CD14-positive monocyte (primary cell): ENCODE measurements at regions not wholly inside any gene's neighbourhood (a gene's known extent, or its start where the extent isn't known, plus 50 kb on each side); places are given as distances from the start of the nearest gene placed in this dataset.

Experiments used
- DNase-seq, 3 donors: peaks; one replicate each; pipeline ENCODE4 v3.0.0-alpha.2; 2011 to 2022
- H2AFZ ChIP-seq: 2 replicates; pipeline ENCODE4 v1.6.0; 2012; ENCODE audit warnings: mild to moderate bottlenecking, low read depth, low read length, inconsistent platforms; ENCODE audit not compliant: insufficient read depth, poor library complexity, severe bottlenecking
- H3K27ac ChIP-seq, 2 donors: 1 replicate in 1 of 2; 2 replicates in 1 of 2; pipeline ENCODE4 v1.5.1; 2012 to 2013; ENCODE audit warnings: low read length in 2 of 2, control low read depth in 1 of 2, inconsistent platforms in 1 of 2, low read depth in 1 of 2, mild to moderate bottlenecking in 1 of 2
- H3K27me3 ChIP-seq, 2 donors: one replicate each; pipeline versions ENCODE4 v1.6.0 to v1.6.1; 2011 to 2013; ENCODE audit warnings: low read length in 2 of 2; ENCODE audit not compliant: control insufficient read depth in 2 of 2, insufficient read depth in 2 of 2
- H3K36me3 ChIP-seq, 2 donors: replicated peaks in 1 of 2; 1 replicate in 1 of 2; 2 replicates in 1 of 2; pipeline versions ENCODE4 v1.5.1 to v1.6.1; 2012 to 2013; ENCODE audit warnings: low read length in 2 of 2, control low read depth in 1 of 2, inconsistent platforms in 1 of 2, mild to moderate bottlenecking in 1 of 2; ENCODE audit not compliant: insufficient read depth in 2 of 2, control insufficient read depth in 1 of 2
- H3K4me1 ChIP-seq, 2 donors: 1 replicate in 1 of 2; 2 replicates in 1 of 2; pipeline versions ENCODE4 v1.5.1 to v1.6.1; 2012 to 2013; ENCODE audit warnings: low read length in 2 of 2, control low read depth in 1 of 2, inconsistent platforms in 1 of 2, mild to moderate bottlenecking in 1 of 2, moderate library complexity in 1 of 2; ENCODE audit not compliant: insufficient read depth in 2 of 2, control insufficient read depth in 1 of 2
- H3K4me2 ChIP-seq: replicated peaks from 2 replicates; pipeline ENCODE3; 2012; ENCODE audit warnings: low read length, moderate library complexity, mild to moderate bottlenecking; ENCODE audit not compliant: poor library complexity, severe bottlenecking; ENCODE audit errors: extremely low read depth
- H3K4me3 ChIP-seq, 3 experiments: fragments of 200-600 bp in 1 of 3; sonication (generic) in 1 of 3; replicated peaks in 1 of 3; 1 replicate in 2 of 3; 2 replicates in 1 of 3; pipeline ENCODE4 v1.5.1; 2011 to 2013; ENCODE audit warnings: low read length in 3 of 3, mild to moderate bottlenecking in 3 of 3, control low read depth in 2 of 3, low read depth in 2 of 3, inconsistent platforms in 1 of 3, moderate library complexity in 1 of 3
- H3K79me2 ChIP-seq: 2 replicates; pipeline ENCODE4 v1.6.0; 2012; ENCODE audit warnings: mild to moderate bottlenecking, control low read depth, inconsistent platforms, low read length, moderate library complexity; ENCODE audit not compliant: insufficient read depth
- H3K9ac ChIP-seq: 2 replicates; pipeline ENCODE4 v1.6.0; 2017; ENCODE audit warnings: low read length, mild to moderate bottlenecking; ENCODE audit not compliant: insufficient read depth, poor library complexity, severe bottlenecking
- H3K9me3 ChIP-seq, 2 donors: replicated peaks in 1 of 2; 1 replicate in 1 of 2; 2 replicates in 1 of 2; pipeline versions ENCODE4 v1.5.1 to v1.6.1; 2012 to 2013; ENCODE audit warnings: low read length in 2 of 2, control low read depth in 1 of 2; ENCODE audit not compliant: control insufficient read depth in 1 of 2, insufficient read depth in 1 of 2
- H4K20me1 ChIP-seq: 2 replicates; pipeline ENCODE4 v1.6.0; 2012; ENCODE audit warnings: mild to moderate bottlenecking, low read length, control low read depth, moderate library complexity; ENCODE audit not compliant: insufficient read depth
- H3K27ac Mint-ChIP-seq, 7 donors: one replicate each; pipeline ENCODE4 v1.8.0; 2020; ENCODE audit warnings: mild to moderate bottlenecking in 7 of 7, mixed read lengths in 7 of 7, moderate library complexity in 6 of 7, inconsistent platforms in 2 of 7
- H3K27me3 Mint-ChIP-seq, 3 donors: one replicate each; pipeline ENCODE4 v1.8.0; 2021 to 2022; ENCODE audit warnings: low read depth in 3 of 3, mild to moderate bottlenecking in 3 of 3, mixed read lengths in 3 of 3, moderate library complexity in 3 of 3, inconsistent platforms in 1 of 3
- H3K36me3 Mint-ChIP-seq, 2 donors: one replicate each; pipeline ENCODE4 v1.8.0; 2020; ENCODE audit warnings: mixed read lengths in 2 of 2, inconsistent platforms in 1 of 2, mild to moderate bottlenecking in 1 of 2
- H3K4me1 Mint-ChIP-seq: one replicate; pipeline ENCODE4 v1.8.0; 2020; ENCODE audit warnings: mild to moderate bottlenecking, mixed read lengths
- H3K4me3 Mint-ChIP-seq, 2 donors: one replicate each; pipeline ENCODE4 v1.8.0; 2020; ENCODE audit warnings: mild to moderate bottlenecking in 2 of 2, mixed read lengths in 2 of 2, moderate library complexity in 1 of 2
- H3K9me3 Mint-ChIP-seq, 7 donors: one replicate each; pipeline ENCODE4 v1.8.0; 2020 to 2022; ENCODE audit warnings: mixed read lengths in 7 of 7, mild to moderate bottlenecking in 6 of 7, moderate library complexity in 6 of 7, inconsistent platforms in 2 of 7
- CTCF ChIP-seq: fragments of 200-600 bp; IDR thresholded peaks from one replicate; pipeline ENCODE4 v1.8.0; 2022; ENCODE audit warnings: antibody characterized with exemption, mild to moderate bottlenecking
- WGBS: methylation state at CpG from one replicate; pipeline ENCODE4 v1.1.5; 2013; ENCODE audit warnings: missing lambda C conversion rate; ENCODE audit not compliant: insufficient coverage; 5-methylcytosine and 5-hydroxymethylcytosine counted together
- intact Hi-C, 2 donors: fragments of 100-400 bp; cut with micrococcal nuclease; formaldehyde crosslinking; loops; one replicate each; pipeline versions ENCODE4 v1.15.0 to v1.15.1; 2023

DNA sequence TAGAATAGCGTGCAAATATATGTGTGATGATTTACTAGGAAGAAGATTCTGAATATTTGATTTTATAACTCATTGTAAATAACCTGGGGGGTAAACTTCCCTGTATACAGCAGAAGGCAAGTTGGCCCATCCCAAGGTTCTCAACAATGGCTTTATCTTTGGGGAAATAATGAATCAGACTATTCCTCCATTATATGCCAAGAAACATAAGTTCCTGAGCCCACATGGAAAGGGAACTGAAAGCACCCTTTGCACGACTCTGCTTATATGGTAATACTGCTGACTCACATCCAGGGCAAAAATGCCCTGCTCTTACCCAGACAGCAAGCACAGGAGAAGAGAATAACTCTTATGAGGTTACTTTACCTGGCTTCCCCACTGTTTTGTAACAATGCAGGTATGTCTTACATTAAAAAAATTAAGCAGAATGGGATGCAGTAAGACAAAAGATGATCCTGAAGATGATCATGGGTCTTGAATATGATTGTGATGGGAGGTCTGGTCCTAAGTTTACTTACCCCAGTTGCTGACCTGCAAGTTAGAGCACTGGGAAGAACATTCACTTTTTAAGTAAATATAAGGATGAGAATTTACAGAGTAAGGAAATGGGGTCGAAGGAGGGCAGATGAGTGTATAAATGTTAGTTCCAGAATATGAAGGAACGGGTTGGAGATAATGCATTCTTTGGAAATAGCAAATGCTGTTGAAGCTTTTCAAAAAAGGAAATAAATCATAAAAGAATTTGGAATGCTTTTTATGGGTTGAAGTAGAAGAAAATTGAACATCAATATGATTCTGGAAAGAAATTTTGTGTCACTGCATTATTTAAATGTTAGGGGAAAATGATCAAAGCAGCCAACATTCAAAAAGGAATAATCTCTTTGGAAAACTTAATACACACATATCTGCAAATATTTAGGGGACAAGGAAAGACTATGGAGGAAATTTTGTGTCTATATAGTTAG lies 428.4 kb upstream of the MPDZ start:
- H3K79me2 ChIP-seq, result no peaks in the 10 kb centered on the region
- WGBS, result 93% methylated on average over 2 of the region's 4 CpGs
- no peak for DNase-seq
- no peaks in the 10 kb centered on the region for H3K27me3 ChIP-seq
- peaks cover 0 to 2% (median 0%) of the 10 kb centered on the region in 3 donors for H3K27me3 Mint-ChIP-seq
- H3K9me3 Mint-ChIP-seq, result peaks cover 0 to 7% (median 4%) of the 10 kb centered on the region in 7 donors
- H3K4me1 ChIP-seq, result no peaks in the 10 kb centered on the region
- intact Hi-C loops, result no loop called here
- H3K4me2 ChIP-seq, result no peak overlapping the region
- H4K20me1 ChIP-seq, result no peaks in the 10 kb centered on the region
- no peaks in the 10 kb centered on the region for H3K36me3 ChIP-seq
- no peaks in the 10 kb centered on the region for H3K4me1 Mint-ChIP-seq
- no peak overlapping the region for H3K27ac ChIP-seq
- no peak overlapping the region for H3K4me3 Mint-ChIP-seq
- no peak for TF ChIP-seq CTCF
- H3K9me3 ChIP-seq, result no peaks in the 10 kb centered on the region
- H3K4me3 ChIP-seq, result no peak overlapping the region
- H3K9ac ChIP-seq, result no peak overlapping the region
- H3K36me3 Mint-ChIP-seq, result no peaks in the 10 kb centered on the region
- no peak overlapping the region for H3K27ac Mint-ChIP-seq
- no peak overlapping the region for H2AFZ ChIP-seq

GRCh38 chr9:13705918-13706317 lies 426.4 kb upstream of the MPDZ start:
- no peak overlapping the region for H3K27ac Mint-ChIP-seq
- no peak for DNase-seq
- no peaks in the 10 kb centered on the region for H3K36me3 ChIP-seq
- H3K9me3 ChIP-seq, result no peaks in the 10 kb centered on the region
- H3K4me1 Mint-ChIP-seq, result no peaks in the 10 kb centered on the region
- H4K20me1 ChIP-seq, result no peaks in the 10 kb centered on the region
- H3K4me3 ChIP-seq, result no peak overlapping the region
- no peak overlapping the region for H2AFZ ChIP-seq
- no peak overlapping the region for H3K4me3 Mint-ChIP-seq
- no peak for TF ChIP-seq CTCF
- peaks cover 0 to 6% (median 2%) of the 10 kb centered on the region in 7 donors for H3K9me3 Mint-ChIP-seq
- peaks cover 0 to 2% (median 0%) of the 10 kb centered on the region in 3 donors for H3K27me3 Mint-ChIP-seq
- H3K27ac ChIP-seq, result no peak overlapping the region
- no peak overlapping the region for H3K9ac ChIP-seq
- no peak overlapping the region for H3K4me2 ChIP-seq
- no peaks in the 10 kb centered on the region for H3K27me3 ChIP-seq
- no peaks in the 10 kb centered on the region for H3K4me1 ChIP-seq
- no peaks in the 10 kb centered on the region for H3K36me3 Mint-ChIP-seq
- no peaks in the 10 kb centered on the region for H3K79me2 ChIP-seq
- WGBS, result 84% methylated on average over 4 of the region's 6 CpGs
- intact Hi-C loops, result no loop called here
